Pancreas (tissue), 10 donors: ENCODE measurements at regions not wholly inside any gene's neighbourhood (a gene's known extent, or its start where the extent isn't known, plus 50 kb on each side); places are given as distances from the start of the nearest gene placed in this dataset.
"Not testable (repeated sequence)": the region's sequence is repeated elsewhere in the genome, so short reads cannot be mapped to it uniquely, and the experiment has no call there.

ENCODE experiments used
- ATAC-seq, 4 donors: fragments of 200-7000 bp; cut with Tn5 transposase; one replicate each; pipeline versions ENCODE4 v1.8.0 to v1.9.1; 2020; ENCODE audit warnings: mild to moderate bottlenecking in 4 of 4, moderate library complexity in 4 of 4
- DNase-seq, 6 donors: peaks; one replicate each; pipeline ENCODE4 v3.0.0-alpha.2; 2020
- FAIRE-seq: peaks from 2 replicates; lab custom pipeline; 2012; peaks lifted over from hg19 to GRCh38; lab: Jason Lieb, UNC
- H3K27ac ChIP-seq, 4 donors: fragments of 200-600 bp; sonication (generic); 1 replicate in 3 of 4; 2 replicates in 1 of 4; pipeline versions ENCODE4 v1.5.0 to v1.8.0; 2020
- H3K27me3 ChIP-seq, 4 donors: fragments of 200-600 bp; one replicate each; pipeline ENCODE4 v1.8.0; 2021
- H3K36me3 ChIP-seq, 3 donors: fragments of 200-600 bp; sonication (generic) in 1 of 3; one replicate each; pipeline versions ENCODE4 v1.5.0 to v1.8.0; 2020 to 2021
- H3K4me1 ChIP-seq, 3 donors: fragments of 200-600 bp; one replicate each; pipeline ENCODE4 v1.8.0; 2021
- H3K4me3 ChIP-seq, 4 donors: fragments of 200-600 bp; sonication (generic) in 2 of 4; one replicate each; pipeline versions ENCODE4 v1.5.0 to v1.8.0; 2020 to 2021
- H3K9me3 ChIP-seq, 4 donors: fragments of 200-600 bp; one replicate each; pipeline ENCODE4 v1.8.0; 2021
- WGBS, 2 donors: extraction: QIAGEN DNeasy Blood & Tissue Kit; methylation state at CpG; one replicate each; pipeline ENCODE4 v1.1.7; 2013; 5-methylcytosine and 5-hydroxymethylcytosine counted together
- intact Hi-C, 3 donors: fragments of 100-400 bp; cut with DNase I; formaldehyde crosslinking; loops; one replicate each; pipeline versions ENCODE4 v1.11.1 to v1.14.2; 2022
- TF ChIP-seq, protein P1 (sequence below), 4 donors: fragments of 200-600 bp; sonication (generic) in 3 of 4; IDR thresholded peaks; one replicate each; pipeline versions ENCODE4 v1.5.0 to v1.8.0; 2021; ENCODE audit warnings: antibody characterized with exemption in 4 of 4
- donor health status: healthy with polysubstance abuse.
- donor health status: DM: no; HTN: no; CAD: no; lungs with moderate emphysema.
- donor health status: DM: no; HTN: no; CAD: no.
- donor health status: control.
- donor health status: control.
- donor health status: Bipolar disorder and iron deficiency.
- donor health status: DM: yes; HTN: yes; CAD: no.
- donor health status: DM: no; HTN: no; CAD: no.
- donor health status: DM: no; HTN: no; CAD: no.
- donor health status: DM: yes; HTN: yes; CAD: no.

DNA sequence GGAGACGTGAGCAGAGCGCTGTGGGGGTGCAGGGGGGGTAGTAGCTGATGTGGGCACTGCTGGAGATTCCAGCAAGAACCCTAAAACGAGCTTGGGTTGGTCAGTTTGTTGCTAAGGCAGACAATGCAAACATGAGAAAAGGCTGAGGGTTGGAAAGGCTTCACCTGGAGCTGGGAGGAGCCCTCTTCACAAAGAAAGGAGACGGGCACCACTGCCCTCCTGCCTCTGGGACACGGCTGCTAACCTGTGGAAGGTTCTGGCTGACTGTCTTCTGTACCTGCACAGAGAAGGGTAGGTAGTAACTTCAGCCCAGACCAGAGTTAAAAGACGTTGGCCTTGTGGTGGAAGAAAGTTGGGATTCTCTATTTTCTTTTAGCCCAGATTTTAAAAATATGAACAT, 108.7 kb downstream of the SUCLA2 start:
- intact Hi-C loops: no loop called here
- H3K27me3 ChIP-seq: no peaks in the 10 kb centered on the region
- TF ChIP-seq, protein P1, sequence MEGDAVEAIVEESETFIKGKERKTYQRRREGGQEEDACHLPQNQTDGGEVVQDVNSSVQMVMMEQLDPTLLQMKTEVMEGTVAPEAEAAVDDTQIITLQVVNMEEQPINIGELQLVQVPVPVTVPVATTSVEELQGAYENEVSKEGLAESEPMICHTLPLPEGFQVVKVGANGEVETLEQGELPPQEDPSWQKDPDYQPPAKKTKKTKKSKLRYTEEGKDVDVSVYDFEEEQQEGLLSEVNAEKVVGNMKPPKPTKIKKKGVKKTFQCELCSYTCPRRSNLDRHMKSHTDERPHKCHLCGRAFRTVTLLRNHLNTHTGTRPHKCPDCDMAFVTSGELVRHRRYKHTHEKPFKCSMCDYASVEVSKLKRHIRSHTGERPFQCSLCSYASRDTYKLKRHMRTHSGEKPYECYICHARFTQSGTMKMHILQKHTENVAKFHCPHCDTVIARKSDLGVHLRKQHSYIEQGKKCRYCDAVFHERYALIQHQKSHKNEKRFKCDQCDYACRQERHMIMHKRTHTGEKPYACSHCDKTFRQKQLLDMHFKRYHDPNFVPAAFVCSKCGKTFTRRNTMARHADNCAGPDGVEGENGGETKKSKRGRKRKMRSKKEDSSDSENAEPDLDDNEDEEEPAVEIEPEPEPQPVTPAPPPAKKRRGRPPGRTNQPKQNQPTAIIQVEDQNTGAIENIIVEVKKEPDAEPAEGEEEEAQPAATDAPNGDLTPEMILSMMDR (IDR thresholded peaks at IDR 0.05): no peak

DNA sequence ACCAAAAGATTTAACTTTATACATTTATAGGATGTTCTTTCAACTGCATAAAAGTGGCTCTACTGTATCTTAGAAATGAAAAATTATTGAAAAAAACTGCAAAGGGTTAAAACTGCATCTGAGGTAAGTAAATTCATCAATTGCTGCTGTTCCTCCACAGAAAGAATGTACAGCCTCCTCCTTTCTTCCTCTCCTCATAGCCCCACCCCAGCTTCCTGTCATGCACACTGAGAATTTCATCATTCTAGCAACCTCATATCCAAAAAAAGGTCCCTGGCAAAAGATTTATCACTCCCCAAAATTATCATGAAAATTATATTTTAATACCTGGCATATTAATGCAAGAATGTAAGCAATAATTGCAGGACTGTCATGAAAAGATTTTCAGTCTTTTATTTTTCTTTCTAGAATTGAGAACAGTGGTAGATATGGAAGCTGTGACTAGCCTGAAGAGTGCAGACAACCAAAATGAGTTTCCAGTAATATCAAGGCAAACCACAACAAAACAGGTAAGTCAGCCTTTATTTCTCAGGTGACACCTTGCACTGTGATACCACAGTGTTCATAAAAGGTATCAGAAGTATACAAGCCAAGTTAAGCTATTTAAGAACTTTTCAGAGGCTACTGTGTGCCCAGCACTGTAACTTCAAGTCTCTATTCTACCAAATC, 110.8 kb downstream of the SUCLA2 start:
- H3K27ac ChIP-seq: no peak overlapping the region
- no peaks in the 10 kb centered on the region for H3K36me3 ChIP-seq
- ATAC-seq: no peak
- intact Hi-C loops: no loop called here
- H3K9me3 ChIP-seq: no peaks in the 10 kb centered on the region
- H3K27me3 ChIP-seq: no peaks in the 10 kb centered on the region
- no peak for DNase-seq
- TF ChIP-seq, protein P1 (IDR thresholded peaks at IDR 0.05): no peak
- no peak overlapping the region for H3K4me3 ChIP-seq
- no peaks in the 10 kb centered on the region for H3K4me1 ChIP-seq
- no peak for FAIRE-seq

More for the DNA sequence above, 108.7 kb downstream of the SUCLA2 start:
- no peaks in the 10 kb centered on the region for H3K36me3 ChIP-seq
- H3K4me3 ChIP-seq: no peak overlapping the region
- no peak overlapping the region for H3K27ac ChIP-seq
- DNase-seq: no peak
- no peaks in the 10 kb centered on the region for H3K9me3 ChIP-seq
- no peaks in the 10 kb centered on the region for H3K4me1 ChIP-seq
- no peak for FAIRE-seq
- 70 to 78% methylated on average over 6 of the region's 6 CpGs for WGBS, 2 donors
- ATAC-seq: no peak

DNA sequence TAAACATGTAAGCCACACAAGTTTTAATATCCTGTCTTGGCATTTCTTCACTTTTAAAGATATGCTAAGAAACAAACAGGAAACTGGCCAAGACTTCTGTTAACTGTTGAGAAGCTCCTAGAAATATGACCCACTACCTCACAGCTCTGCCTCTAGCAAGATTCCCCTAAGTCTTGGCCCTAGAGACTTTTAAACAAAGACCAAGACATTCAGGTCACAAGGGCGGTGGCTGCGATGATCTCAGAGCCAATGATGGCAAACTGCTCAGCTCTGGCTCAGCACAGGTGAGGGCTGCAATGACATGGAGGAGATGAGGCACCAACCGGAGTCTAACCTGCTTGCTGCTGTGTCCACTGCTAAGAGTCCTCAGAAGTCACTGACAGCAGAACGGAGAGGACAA, 114.8 kb downstream of the SUCLA2 start:
- 83 to 89% methylated on average over 4 of the region's 4 CpGs for WGBS, 2 donors
- FAIRE-seq: no peak

DNA sequence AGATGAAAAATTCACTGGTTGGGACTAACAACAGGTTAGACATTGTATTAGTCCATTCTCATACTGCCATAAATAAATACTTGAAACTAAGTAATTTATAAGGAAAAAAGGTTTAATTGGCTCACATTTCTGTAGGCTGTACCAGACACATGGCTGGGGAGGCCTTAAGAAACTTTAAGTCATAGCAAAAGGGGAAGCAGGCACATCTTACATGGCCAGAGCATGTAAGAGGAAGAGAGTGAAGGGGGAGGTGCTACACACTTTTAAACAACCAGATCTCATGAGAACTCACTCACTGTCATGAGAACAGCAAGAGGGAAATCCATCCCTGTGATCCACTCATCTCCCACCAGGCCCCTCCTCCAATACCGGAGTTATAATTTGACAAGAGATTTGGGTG, 125.9 kb downstream of the SUCLA2 start:
- 92 to 96% methylated on average over 1 of the region's 1 CpG for WGBS, 2 donors
- no peak overlapping the region for H3K4me3 ChIP-seq
- TF ChIP-seq, protein P1 (IDR thresholded peaks at IDR 0.05): no peak
- FAIRE-seq (no peak), DNase-seq (no peak), ATAC-seq (no peak)
- H3K36me3 ChIP-seq: no peaks in the 10 kb centered on the region
- intact Hi-C loops: no loop called here
- no peak overlapping the region for H3K27ac ChIP-seq
- H3K27me3 ChIP-seq: no peaks in the 10 kb centered on the region
- H3K4me1 ChIP-seq: no peaks in the 10 kb centered on the region
- no peaks in the 10 kb centered on the region for H3K9me3 ChIP-seq

More for the DNA sequence above, 114.8 kb downstream of the SUCLA2 start:
- Histone ChIP-seq H3K4me1 (no peaks in the 10 kb centered on the region), H3K9me3 (no peaks in the 10 kb centered on the region), H3K27ac (no peak overlapping the region), H3K36me3 (no peaks in the 10 kb centered on the region), H3K4me3 (no peak overlapping the region), H3K27me3 (no peaks in the 10 kb centered on the region)
- DNase-seq (no peak), ATAC-seq (no peak)
- intact Hi-C loops: no loop called here
- TF ChIP-seq, protein P1 (IDR thresholded peaks at IDR 0.05): no peak

DNA sequence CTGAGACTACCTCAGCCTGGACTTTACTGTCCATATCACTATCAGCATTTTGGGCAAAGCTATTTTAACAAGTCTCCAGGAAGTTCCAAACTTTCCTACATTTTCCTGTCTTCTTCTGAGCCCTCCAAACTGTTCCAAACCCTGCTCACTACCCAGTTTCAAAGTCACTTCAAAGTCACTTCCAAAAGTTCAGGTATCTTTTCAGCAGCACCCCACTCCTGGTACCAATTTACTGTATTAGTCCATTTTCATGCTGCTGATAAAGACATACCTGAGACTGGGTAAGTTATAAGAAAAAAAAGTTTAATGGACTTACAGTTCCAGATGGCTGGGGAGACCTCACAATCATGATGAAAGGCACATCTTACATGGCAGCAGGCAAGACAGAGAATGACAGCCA, 127.1 kb downstream of the SUCLA2 start:
- FAIRE-seq, H3K4me3 ChIP-seq, intact Hi-C loops, DNase-seq, H3K9me3 ChIP-seq, H3K4me1 ChIP-seq, H3K36me3 ChIP-seq, ATAC-seq, H3K27me3 ChIP-seq, H3K27ac ChIP-seq: not testable (repeated sequence)

DNA sequence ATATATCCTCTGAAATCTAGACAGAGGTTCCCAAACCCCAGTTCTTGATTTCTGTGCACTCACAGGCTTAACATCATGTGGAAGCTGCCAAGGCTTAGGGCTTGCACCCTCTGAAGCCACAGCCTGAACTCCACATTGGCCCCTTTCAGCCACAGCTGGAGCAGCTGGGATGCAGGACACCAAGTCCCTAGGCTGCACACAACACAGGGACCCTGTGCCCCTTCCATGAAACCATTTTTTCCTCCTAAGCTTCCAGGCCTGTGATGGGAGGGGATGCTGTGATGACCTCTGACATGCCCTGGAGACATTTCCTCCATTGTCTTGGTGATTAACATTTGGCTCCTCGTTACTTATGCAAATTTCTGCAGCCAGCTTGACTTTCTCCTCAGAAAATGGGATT, 127.8 kb downstream of the SUCLA2 start:
- H3K27ac ChIP-seq, H3K9me3 ChIP-seq, FAIRE-seq, H3K4me1 ChIP-seq, ATAC-seq, H3K36me3 ChIP-seq, H3K27me3 ChIP-seq, DNase-seq, intact Hi-C loops, H3K4me3 ChIP-seq: not testable (repeated sequence)
- 55 to 67% methylated on average over 1 of the region's 1 CpG for WGBS, 2 donors
